Astrocyte of the spinal cord (primary cell): ENCODE measurements at regions not wholly inside any gene's neighbourhood (a gene's known extent, or its start where the extent isn't known, plus 50 kb on each side); places are given as distances from the start of the nearest gene placed in this dataset.

Experiments
- DNase-seq: peaks from one replicate; pipeline ENCODE4 v3.0.0; 2011; ENCODE audit warnings: low read depth, low spot score
- H3K4me3 ChIP-seq: 2 replicates; pipeline ENCODE4 v1.5.1; 2011; ENCODE audit warnings: low read depth, mild to moderate bottlenecking, low read length, moderate library complexity
- in situ Hi-C: cut with HindIII; loops from 2 replicates; pipeline ENCODE4 v1.10.0; 2017; ENCODE audit warnings: low sequenced_read_pairs
- TF ChIP-seq, protein P1 (sequence below): IDR thresholded peaks from 2 replicates; pipeline ENCODE4 v1.5.1; 2012; ENCODE audit warnings: low read depth, mild to moderate bottlenecking, low read length, inconsistent platforms

GRCh38 chr22:49594078-49594477 is 233.6 kb downstream of the BRD1 start:
- TF ChIP-seq, protein P1, sequence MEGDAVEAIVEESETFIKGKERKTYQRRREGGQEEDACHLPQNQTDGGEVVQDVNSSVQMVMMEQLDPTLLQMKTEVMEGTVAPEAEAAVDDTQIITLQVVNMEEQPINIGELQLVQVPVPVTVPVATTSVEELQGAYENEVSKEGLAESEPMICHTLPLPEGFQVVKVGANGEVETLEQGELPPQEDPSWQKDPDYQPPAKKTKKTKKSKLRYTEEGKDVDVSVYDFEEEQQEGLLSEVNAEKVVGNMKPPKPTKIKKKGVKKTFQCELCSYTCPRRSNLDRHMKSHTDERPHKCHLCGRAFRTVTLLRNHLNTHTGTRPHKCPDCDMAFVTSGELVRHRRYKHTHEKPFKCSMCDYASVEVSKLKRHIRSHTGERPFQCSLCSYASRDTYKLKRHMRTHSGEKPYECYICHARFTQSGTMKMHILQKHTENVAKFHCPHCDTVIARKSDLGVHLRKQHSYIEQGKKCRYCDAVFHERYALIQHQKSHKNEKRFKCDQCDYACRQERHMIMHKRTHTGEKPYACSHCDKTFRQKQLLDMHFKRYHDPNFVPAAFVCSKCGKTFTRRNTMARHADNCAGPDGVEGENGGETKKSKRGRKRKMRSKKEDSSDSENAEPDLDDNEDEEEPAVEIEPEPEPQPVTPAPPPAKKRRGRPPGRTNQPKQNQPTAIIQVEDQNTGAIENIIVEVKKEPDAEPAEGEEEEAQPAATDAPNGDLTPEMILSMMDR, result no peak
- no peak for DNase-seq
- in situ Hi-C loops, result no loop called here
- no peak overlapping the region for H3K4me3 ChIP-seq

DNA sequence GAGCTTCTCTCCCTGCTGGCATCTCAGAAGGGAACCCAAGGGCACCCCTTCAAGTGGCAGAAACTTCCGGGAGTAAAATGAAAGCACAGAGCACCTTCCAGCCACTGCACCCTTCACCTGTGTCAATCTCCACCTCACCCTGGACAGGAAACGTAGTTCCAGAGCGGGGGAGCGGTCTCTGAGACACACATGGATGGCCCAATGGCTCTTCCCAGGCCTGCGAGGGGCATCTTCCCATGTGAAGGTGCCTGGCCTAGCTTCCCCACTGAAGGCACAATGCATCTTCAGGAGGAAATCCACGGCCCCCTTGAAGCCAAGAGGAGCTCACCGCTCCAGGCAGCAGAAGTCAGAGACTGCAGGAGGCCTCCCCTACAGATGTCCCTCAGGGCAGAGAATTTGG is 234.2 kb downstream of the BRD1 start:
- H3K4me3 ChIP-seq, result no peak overlapping the region
- no peak for DNase-seq
- in situ Hi-C loops, result no loop called here
- TF ChIP-seq, protein P1, result no peak

DNA sequence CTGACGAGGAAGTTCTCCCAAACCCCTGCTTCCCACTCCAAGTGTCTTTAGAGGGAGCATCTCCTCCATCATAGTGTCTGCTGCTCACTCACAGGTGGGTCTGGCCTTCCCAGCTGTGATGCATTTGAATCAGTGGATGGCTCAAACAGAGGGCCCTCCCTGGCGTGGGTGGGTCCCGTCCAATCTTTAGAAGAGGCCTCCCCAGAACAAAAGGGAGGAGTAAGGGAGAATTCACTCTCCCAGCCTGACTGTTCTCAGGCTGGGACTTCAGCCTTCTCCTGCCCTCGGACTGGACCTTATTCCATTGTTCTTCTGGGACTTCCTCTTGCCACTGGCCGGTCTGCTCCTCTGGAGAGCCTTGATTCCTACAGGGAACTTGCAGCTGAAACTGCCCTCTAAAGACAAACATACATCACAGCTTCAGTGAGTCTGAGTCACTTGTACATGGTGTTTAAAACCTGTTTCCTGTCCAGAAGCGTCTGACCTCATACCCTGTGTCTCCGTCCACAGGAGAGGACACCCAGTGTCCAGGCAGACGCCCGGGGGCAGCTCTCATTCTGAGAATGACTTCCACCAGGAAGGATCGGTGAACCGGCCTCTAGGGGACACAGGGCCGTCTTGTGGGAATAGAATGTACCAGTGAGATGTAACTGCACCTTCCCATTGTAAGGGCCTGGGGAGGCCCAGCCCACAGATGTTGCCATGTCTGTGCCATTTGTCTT is 234.7 kb downstream of the BRD1 start:
- in situ Hi-C loops, result no loop called here
- TF ChIP-seq, protein P1, result no peak
- H3K4me3 ChIP-seq, result no peak overlapping the region
- no peak for DNase-seq

GRCh38 chr22:49590851-49591445 is 236.7 kb downstream of the BRD1 start:
- H3K4me3 ChIP-seq, result no peak overlapping the region
- DNase-seq, result no peak
- TF ChIP-seq, protein P1, result no peak
- in situ Hi-C loops, result no loop called here

- TF ChIP-seq, protein P1, result no peak
- in situ Hi-C loops, result no loop called here
- no peak for DNase-seq
- no peak overlapping the region for H3K4me3 ChIP-seq
Observed at GRCh38 chr22:49590381-49590780, 237.3 kb downstream of the BRD1 start.

- TF ChIP-seq, protein P1, result no peak
- H3K4me3 ChIP-seq, result no peak overlapping the region
- no peak for DNase-seq
- in situ Hi-C loops, result no loop called here
Observed at GRCh38 chr22:49589811-49590210, 237.9 kb downstream of the BRD1 start.
